CD1c-positive myeloid dendritic cell (primary cell): ENCODE measurements at regions not wholly inside any gene's neighbourhood (a gene's known extent, or its start where the extent isn't known, plus 50 kb on each side); places are given as distances from the start of the nearest gene placed in this dataset.

Source experiments
- DNase-seq: peaks from one replicate; pipeline ENCODE4 v3.0.0-alpha.2; 2016; ENCODE audit errors: extremely low spot score

- no peak for DNase-seq
Measured at GRCh38 chr5:169448826-169449225, 134.7 kb upstream of the SPDL1 start.

DNA sequence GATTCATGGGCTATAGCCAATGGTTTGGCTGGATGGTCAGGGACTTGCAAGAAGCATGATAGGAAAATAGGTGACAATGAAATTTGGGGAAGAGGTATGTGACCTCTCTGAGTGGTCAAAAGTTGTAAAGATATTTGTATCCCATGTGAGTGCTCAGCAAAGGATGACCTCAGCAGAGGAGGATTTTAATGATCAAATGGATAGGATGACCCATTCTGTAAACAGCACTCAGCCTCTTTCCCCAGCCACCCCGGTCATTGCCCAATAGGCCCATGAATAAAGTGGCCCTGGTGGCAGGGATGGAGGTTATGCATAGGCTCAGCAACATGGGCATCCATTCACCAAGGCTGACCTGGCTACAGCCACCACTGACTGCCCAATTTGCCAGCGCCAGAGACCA lies 138.4 kb upstream of the SPDL1 start:
- DNase-seq = no peak

DNA sequence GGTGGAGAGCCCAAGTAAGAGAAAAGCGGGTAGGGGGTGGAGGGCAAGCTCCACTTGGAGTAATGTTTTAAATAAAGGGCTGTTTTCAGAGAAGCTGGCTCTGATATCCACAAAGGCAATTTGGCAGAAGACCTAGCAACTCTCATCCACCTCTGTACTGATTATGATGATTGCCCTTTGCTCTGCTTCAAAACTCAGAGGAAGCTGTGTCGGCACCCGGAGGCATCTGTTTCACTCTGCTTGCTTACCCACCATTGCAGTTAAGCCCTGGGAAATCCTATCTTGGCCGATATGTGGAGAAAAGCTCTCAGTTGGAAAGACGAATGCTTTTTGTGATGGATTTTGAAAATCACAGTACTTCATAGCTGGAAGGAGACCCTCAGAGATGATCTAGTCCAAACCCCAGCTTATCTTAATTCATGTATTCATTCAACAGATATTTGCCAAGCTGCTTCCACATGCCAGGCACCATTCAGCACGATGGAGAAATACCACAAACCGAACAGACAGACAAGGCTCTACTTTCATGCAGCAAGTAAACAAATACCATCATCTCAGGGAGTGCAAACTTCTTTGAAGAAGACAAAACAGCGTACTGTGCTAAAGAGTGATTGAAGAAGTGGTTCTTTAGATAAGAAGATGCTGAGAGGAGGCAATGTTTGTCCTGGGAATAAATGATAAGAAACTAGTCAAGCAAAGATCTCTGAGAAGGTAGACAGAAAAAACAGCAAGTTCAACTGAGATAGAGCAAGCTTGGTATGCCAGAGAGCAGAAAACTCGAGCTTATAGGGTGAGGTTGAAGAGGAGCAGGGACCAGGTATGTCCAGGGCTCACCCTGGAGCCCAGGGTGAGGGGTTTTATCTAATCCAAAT lies 140.4 kb upstream of the SPDL1 start:
- no peak for DNase-seq

DNA sequence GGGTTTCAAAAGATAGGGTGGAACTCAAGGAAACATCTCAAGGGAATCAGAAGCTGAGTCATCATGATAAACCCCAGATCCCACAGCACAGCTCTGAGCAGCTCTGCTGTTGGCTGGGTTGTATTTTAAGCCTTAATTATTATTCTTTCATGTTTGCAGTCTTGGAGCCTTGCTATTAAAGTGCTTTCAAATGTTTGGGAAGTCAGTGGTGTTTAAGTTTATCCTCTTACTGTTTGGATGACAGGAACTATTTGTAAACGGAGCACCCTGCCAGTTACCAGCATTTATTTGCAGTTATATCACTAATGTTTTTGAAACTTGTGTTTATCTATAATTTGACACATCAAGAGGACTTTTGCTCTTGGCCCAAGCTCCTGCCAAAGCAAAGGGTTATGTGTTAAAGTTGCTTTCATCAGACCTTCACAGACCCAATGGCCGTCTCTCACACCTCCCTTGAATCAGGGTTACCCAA lies 141.1 kb upstream of the SPDL1 start:
- no peak for DNase-seq

DNA sequence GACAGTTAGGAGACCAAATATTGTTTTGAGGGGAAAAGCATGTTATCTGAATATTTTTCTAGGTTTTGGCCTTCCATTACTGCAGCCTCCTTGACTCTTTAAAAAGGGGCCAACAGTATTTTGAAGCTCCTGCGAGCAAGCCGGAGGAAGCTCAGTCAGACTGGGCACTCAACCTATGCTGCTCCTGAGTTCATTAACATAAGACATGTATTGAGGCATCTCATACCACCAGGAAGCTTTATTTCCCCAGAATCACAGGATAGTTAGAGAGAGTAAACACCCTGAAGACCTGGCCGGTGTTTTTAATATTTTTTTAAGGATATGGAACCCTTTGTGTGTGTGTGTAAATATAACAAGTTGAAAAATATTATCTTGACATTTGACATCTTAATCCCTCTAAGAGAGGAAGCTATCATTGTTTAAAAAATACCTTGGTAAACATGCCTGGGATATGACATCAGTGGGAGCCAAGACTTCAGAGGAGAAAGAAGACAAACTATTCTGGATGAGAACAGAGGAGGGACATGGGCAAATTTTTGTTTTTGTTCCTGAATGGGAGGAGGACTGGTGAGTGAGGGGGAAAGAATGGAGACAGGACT lies 139.3 kb upstream of the SLIT3 start:
- no peak for DNase-seq

DNA sequence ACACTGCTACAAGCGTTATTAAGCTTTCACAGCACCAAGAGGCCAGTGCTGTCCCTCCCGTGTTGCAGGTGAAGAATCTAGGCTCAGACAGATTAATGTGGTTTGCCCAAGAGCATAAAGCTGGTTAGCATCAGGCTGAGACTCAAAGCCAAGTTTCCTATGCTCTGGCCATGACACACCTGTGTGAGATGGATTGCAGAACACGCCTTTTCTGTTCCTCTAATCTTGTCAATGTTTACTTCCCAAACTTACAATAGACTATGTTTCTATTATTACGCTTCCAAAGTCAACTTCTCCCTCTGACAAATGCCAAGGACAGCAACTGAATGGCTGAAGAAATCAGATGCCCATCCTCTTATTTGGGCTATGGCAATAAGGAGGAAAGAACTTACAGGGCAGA lies 138.4 kb upstream of the SLIT3 start:
- no peak for DNase-seq

DNA sequence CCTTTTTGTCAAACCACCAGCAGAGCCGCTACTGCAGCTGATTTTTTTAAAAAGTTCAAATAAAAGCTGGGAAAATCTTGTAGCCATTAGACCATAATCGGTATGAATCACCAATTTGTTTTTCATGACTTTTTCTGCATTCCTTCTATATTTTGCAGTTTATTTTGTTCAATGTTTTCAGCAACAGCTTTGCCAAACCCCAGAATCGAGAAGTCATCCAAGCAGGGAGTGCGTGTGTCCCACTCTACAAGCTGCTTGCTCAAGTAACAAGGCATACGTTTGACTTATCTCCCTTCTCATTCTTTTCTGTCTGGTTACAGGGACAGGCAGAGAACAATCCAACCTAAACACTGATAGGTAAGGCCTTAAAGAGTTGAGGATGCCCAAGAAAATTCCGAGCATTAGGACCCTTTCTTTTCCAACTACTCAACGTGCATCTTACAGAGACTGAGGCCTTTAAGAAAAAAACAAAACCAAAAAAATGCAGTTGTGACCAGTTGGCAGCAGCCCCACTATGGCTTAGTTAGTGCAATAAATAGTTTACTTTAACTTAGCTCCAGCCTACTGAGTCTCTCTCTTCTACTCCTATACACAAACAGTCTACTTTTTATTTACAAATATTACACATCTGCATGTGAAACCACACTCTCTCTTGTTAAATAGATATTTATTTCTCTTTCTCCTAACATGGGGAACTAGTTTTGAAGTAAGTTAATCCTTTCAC lies 134.7 kb upstream of the SLIT3 start:
- DNase-seq = no peak

DNA sequence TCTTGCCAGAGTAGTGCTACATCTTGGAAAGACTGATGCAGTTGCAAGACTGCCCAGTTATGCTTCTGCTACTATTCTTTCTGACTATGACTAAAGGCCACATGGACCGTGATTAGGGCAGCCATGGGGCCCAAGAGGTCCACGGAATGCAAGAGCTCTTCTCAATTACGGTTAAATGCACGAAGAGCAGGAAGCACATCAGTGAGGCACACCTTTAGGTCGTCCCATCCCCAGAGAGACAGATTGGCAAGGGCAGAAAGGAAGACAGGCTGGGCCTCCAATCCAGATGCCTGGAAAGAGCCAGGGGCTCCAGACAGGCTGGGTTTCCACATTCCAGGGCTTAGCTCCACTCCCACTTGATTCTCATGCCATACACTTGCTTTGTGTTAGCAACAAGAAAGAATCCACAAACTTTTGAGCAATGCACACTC lies 132.3 kb upstream of the SLIT3 start:
- no peak for DNase-seq

GRCh38 chr5:169431386-169431785 lies 130.4 kb upstream of the SLIT3 start:
- DNase-seq = no peak

GRCh38 chr5:169430671-169431070 lies 129.7 kb upstream of the SLIT3 start:
- no peak for DNase-seq

- no peak for DNase-seq
Measured at GRCh38 chr5:169429044-169429443, 128.1 kb upstream of the SLIT3 start.

- no peak for DNase-seq
Measured at GRCh38 chr5:169426784-169427183, 125.8 kb upstream of the SLIT3 start.

DNA sequence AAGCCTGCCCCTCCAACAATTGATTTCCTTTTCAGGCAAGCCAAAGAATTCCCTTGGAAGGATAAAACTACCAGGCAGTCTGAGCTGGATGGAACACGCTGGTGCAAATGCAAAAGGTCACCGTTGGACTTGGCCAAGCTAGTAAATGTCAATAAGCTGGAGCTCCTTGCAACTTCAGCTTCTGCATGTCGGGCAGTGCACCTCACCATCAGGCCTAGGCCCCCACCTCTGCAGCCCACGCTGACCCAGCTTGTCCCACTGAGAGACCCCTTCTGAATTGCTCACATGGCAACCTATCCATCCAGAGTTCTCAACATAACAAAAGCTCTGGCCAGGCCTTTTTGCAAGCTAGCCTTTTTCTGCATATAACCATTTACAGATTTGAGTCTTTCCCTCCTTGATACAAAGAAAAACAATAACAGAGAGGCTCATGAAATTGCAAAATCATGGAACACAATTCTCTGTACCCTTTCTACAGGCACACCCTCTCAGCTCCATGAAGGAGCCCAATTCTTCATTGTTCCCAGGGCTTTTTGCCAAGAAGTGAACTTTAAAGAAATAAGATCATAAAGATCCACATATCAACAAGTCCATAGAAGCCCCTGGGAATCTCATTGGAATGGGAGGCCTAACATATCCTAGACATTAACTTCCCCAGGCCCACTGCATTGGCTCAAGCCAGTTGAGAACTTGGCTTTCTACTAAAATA lies 123.9 kb upstream of the SLIT3 start:
- DNase-seq = no peak

GRCh38 chr5:169424279-169424655 lies 123.3 kb upstream of the SLIT3 start:
- DNase-seq = no peak

- no peak for DNase-seq
Measured at GRCh38 chr5:169423580-169424278, 122.8 kb upstream of the SLIT3 start.

DNA sequence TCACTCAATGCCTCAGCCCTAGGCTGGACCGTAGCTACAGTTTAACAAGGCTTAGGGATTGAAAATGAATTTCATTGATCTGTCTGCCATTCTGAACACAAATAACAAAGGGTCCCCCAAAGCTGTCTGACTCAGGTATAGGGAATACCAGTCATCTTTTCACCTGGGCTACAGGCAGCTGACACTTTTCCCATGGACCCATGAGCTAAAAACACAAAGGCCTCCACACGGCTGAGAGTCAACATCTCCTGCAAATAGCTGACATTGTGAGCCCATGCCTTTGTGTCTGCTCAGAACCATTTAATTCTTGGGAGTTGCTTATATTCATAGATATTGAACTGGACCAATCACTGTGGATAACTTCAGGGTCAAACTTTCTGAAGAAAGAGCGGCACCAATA lies 121.1 kb upstream of the SLIT3 start:
- DNase-seq = no peak

GRCh38 chr5:169421677-169422076 lies 120.7 kb upstream of the SLIT3 start:
- DNase-seq = no peak

GRCh38 chr5:169417676-169418075 lies 116.7 kb upstream of the SLIT3 start:
- DNase-seq = no peak

DNA sequence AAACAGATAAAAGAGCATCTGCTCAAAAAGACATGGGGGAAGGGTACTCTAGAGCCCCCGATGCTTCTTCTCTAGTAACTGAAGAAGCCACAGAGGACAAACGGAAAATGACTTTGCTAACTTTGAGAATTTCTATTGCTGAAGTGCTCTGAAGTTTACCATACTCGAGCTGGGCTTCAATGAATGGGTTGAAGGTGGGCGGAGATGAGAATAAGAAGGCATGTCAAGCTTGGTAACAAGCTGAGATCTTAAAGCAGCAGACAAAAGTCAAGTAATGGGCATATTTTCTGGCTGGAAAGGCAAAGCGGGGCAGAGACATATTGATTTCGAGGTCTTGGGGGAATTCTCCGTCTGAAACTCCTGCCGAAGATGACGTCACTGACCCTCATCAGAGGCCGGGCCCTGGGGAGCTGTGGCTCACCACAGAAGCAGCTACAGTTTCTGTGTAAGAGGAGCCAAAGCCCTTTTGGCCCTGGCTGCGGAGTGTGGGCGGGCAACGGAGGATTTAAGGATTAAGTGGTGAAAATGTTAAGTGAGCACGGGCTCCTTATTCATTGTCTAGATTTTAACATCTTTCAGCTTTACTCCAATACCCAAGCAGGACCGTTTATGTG lies 115.8 kb upstream of the SLIT3 start:
- DNase-seq = no peak

- DNase-seq = no peak
Measured at GRCh38 chr5:169415948-169416347, 115.0 kb upstream of the SLIT3 start.

GRCh38 chr5:169415371-169415770 lies 114.4 kb upstream of the SLIT3 start:
- no peak for DNase-seq
